Neural cell (in vitro differentiated cells): ENCODE measurements at regions not wholly inside any gene's neighbourhood (a gene's known extent, or its start where the extent isn't known, plus 50 kb on each side); places are given as distances from the start of the nearest gene placed in this dataset.

Experiments used
- H2AFZ ChIP-seq: fragments of 200-600, 300-800 bp; sonication (generic), shearing (Covaris generic); 2 replicates; pipeline ENCODE4 v1.6.0; 2014; ENCODE audit warnings: low read depth, mild to moderate bottlenecking, antibody characterized with exemption, low read length, moderate library complexity
- H3F3A ChIP-seq: fragments of 200-600 bp; shearing (Covaris generic); 2 replicates; pipeline ENCODE4 v1.6.1; 2016; ENCODE audit warnings: mild to moderate bottlenecking, moderate library complexity, mixed read lengths, antibody characterized with exemption, low read length; ENCODE audit not compliant: insufficient read depth, poor library complexity, severe bottlenecking
- H3K27ac ChIP-seq: fragments of 200-600, 300-800 bp; sonication (generic), shearing (Covaris generic); 2 replicates; pipeline ENCODE4 v1.5.1; 2014; ENCODE audit warnings: mild to moderate bottlenecking, low read length, moderate library complexity
- H3K27me3 ChIP-seq: fragments of 300-800, 200-600 bp; sonication (generic), shearing (Covaris generic); 2 replicates; pipeline ENCODE4 v1.6.0; 2014; ENCODE audit warnings: mild to moderate bottlenecking, low read depth, low read length, moderate library complexity; ENCODE audit not compliant: insufficient read depth
- H3K36me3 ChIP-seq: fragments of 300-800, 200-600 bp; sonication (generic), shearing (Covaris generic); 2 replicates; pipeline ENCODE4 v1.5.1; 2014; ENCODE audit warnings: mild to moderate bottlenecking, antibody characterized with exemption, low read length, moderate library complexity; ENCODE audit not compliant: insufficient read depth
- H3K4me2 ChIP-seq: fragments of 300-800, 200-600 bp; sonication (generic), shearing (Covaris generic); 2 replicates; pipeline ENCODE4 v1.6.0; 2014; ENCODE audit warnings: mild to moderate bottlenecking, low read length
- H3K4me3 ChIP-seq: fragments of 300-800, 200-600 bp; sonication (generic), shearing (Covaris generic); 2 replicates; pipeline ENCODE4 v1.5.1; 2014; ENCODE audit warnings: mild to moderate bottlenecking, low read length, moderate library complexity
- H3K79me2 ChIP-seq: fragments of 200-600 bp; shearing (Covaris generic); replicated peaks from 2 replicates; pipeline ENCODE4 v1.6.0; 2014; ENCODE audit warnings: mild to moderate bottlenecking, low read length, moderate library complexity; ENCODE audit not compliant: insufficient read depth
- H3K9ac ChIP-seq: fragments of 300-800, 200-600 bp; sonication (generic), shearing (Covaris generic); 2 replicates; pipeline ENCODE4 v1.6.1; 2016; ENCODE audit warnings: mild to moderate bottlenecking, low read length, mixed read lengths
- H3K9me2 ChIP-seq: fragments of 200-600 bp; shearing (Covaris generic); 2 replicates; pipeline ENCODE4 v1.6.1; 2016; ENCODE audit warnings: mild to moderate bottlenecking, low read length, mixed read lengths; ENCODE audit not compliant: insufficient read depth
- H3K9me3 ChIP-seq: fragments of 200-600, 300-800 bp; sonication (generic), shearing (Covaris generic); 2 replicates; pipeline ENCODE4 v1.6.1; 2016; ENCODE audit warnings: mild to moderate bottlenecking, mixed run types, low read length, moderate library complexity, mixed read lengths
- H4K20me1 ChIP-seq: fragments of 200-600 bp; shearing (Covaris generic); 2 replicates; pipeline ENCODE4 v1.6.1; 2016; ENCODE audit warnings: mild to moderate bottlenecking, mixed run types; ENCODE audit not compliant: insufficient read depth
- CTCF ChIP-seq: fragments of 450-650 bp; IDR thresholded peaks from 2 replicates; pipeline ENCODE4 v1.5.1; 2014; ENCODE audit warnings: antibody characterized with exemption, mild to moderate bottlenecking, moderate library complexity; ENCODE audit not compliant: poor library complexity, severe bottlenecking
- EP300 ChIP-seq: fragments of 450-650 bp; conservative IDR thresholded peaks from 2 replicates; pipeline ENCODE4 v1.6.1; 2014; ENCODE audit warnings: antibody characterized with exemption, mild to moderate bottlenecking, moderate library complexity; ENCODE audit not compliant: poor library complexity, severe bottlenecking
- EZH2 ChIP-seq: fragments of 200-600, 300-800 bp; shearing (Covaris generic), sonication (generic); IDR thresholded peaks from 2 replicates; pipeline ENCODE4 v1.6.1; 2014; ENCODE audit warnings: antibody characterized with exemption, low read length, borderline replicate concordance, mild to moderate bottlenecking; ENCODE audit not compliant: insufficient read depth, poor library complexity, severe bottlenecking
- MXI1 ChIP-seq: fragments of 450-650 bp; conservative IDR thresholded peaks from 2 replicates; pipeline ENCODE4 v1.6.1; 2014; ENCODE audit warnings: antibody characterized with exemption, mild to moderate bottlenecking; ENCODE audit not compliant: poor library complexity, severe bottlenecking
- POLR2AphosphoS5 ChIP-seq: IDR thresholded peaks from 2 replicates; pipeline ENCODE4 v1.6.1; 2012
- RAD21 ChIP-seq: fragments of 450-650 bp; conservative IDR thresholded peaks from 2 replicates; pipeline ENCODE4 v1.6.1; 2014; ENCODE audit warnings: antibody characterized with exemption, mild to moderate bottlenecking, moderate library complexity
- REST ChIP-seq: IDR thresholded peaks from 2 replicates; pipeline ENCODE4 v1.6.1; 2012; ENCODE audit warnings: borderline replicate concordance
- SMC3 ChIP-seq: fragments of 450-650 bp; conservative IDR thresholded peaks from 2 replicates; pipeline ENCODE4 v1.6.1; 2014; ENCODE audit warnings: antibody characterized with exemption, mild to moderate bottlenecking, moderate library complexity; ENCODE audit not compliant: poor library complexity
- TAF1 ChIP-seq: IDR thresholded peaks from 2 replicates; pipeline ENCODE4 v1.6.1; 2012; ENCODE audit warnings: low read depth

- Histone ChIP-seq H2AFZ (no peak overlapping the region), H3K4me2 (no peak overlapping the region), H3F3A (no peaks in the 10 kb centered on the region), H3K79me2 (no peaks in the 10 kb centered on the region), H3K4me3 (no peak overlapping the region), H3K9ac (no peak overlapping the region), H3K9me2 (no peaks in the 10 kb centered on the region), H4K20me1 (no peaks in the 10 kb centered on the region), H3K27me3 (no peaks in the 10 kb centered on the region), H3K27ac (no peak overlapping the region), H3K9me3 (no peaks in the 10 kb centered on the region), H3K36me3 (no peaks in the 10 kb centered on the region)
- TF ChIP-seq REST: no peak
- TF ChIP-seq SMC3: no peak
- no peak for TF ChIP-seq TAF1
- no peak for TF ChIP-seq MXI1
Measured at GRCh38 chrX:73289039-73289438, 74.4 kb upstream of the NAP1L2 start.

- Histone ChIP-seq H3K27ac (no peak overlapping the region), H3K4me3 (no peak overlapping the region), H3F3A (no peaks in the 10 kb centered on the region), H4K20me1 (no peaks in the 10 kb centered on the region), H2AFZ (no peak overlapping the region), H3K36me3 (no peaks in the 10 kb centered on the region), H3K27me3 (no peaks in the 10 kb centered on the region), H3K79me2 (no peaks in the 10 kb centered on the region), H3K9ac (no peak overlapping the region), H3K4me2 (no peak overlapping the region), H3K9me3 (no peaks in the 10 kb centered on the region), H3K9me2 (no peaks in the 10 kb centered on the region)
- TF ChIP-seq POLR2AphosphoS5 (peak; percentile 62), CTCF (no peak), EP300 (peak; percentile 84), SMC3 (no peak), TAF1 (no peak), MXI1 (no peak)
Measured at GRCh38 chrX:73270753-73271152, 56.1 kb upstream of the NAP1L2 start.

GRCh38 chrX:73268463-73268862, 53.8 kb upstream of the NAP1L2 start:
- Histone ChIP-seq H3K27ac (no peak overlapping the region), H3K4me2 (no peak overlapping the region), H3K27me3 (no peaks in the 10 kb centered on the region), H3K9me2 (no peaks in the 10 kb centered on the region), H2AFZ (no peak overlapping the region), H4K20me1 (no peaks in the 10 kb centered on the region), H3K9me3 (no peaks in the 10 kb centered on the region), H3K79me2 (no peaks in the 10 kb centered on the region), H3K36me3 (no peaks in the 10 kb centered on the region), H3K9ac (no peak overlapping the region), H3K4me3 (no peak overlapping the region), H3F3A (no peaks in the 10 kb centered on the region)
- TF ChIP-seq EZH2 (no peak), TAF1 (no peak), CTCF (no peak), REST (no peak), EP300 (no peak), SMC3 (no peak), POLR2AphosphoS5 (no peak), MXI1 (no peak), RAD21 (no peak)
